Thyroid gland (tissue), 4 donors: ENCODE measurements at regions not wholly inside any gene's neighbourhood (a gene's known extent, or its start where the extent isn't known, plus 50 kb on each side); places are given as distances from the start of the nearest gene placed in this dataset.

ENCODE experiments used
- POLR2A ChIP-seq, 2 donors: fragments of 450-650 bp; IDR thresholded peaks; one replicate each; pipeline ENCODE4 v1.6.1; 2017; ENCODE audit warnings: antibody characterized with exemption in 2 of 2, mild to moderate bottlenecking in 2 of 2, moderate library complexity in 1 of 2
- TF ChIP-seq, protein P1 (sequence below), 6 experiments: fragments of 200-600 bp in 3 of 6; fragments of 450-650 bp in 3 of 6; sonication (generic) in 3 of 6; IDR thresholded peaks; one replicate each; pipeline ENCODE4 v1.5.1; 2016 to 2019; ENCODE audit warnings: antibody characterized with exemption in 6 of 6, mild to moderate bottlenecking in 2 of 6, inconsistent platforms in 1 of 6, moderate library complexity in 1 of 6

DNA sequence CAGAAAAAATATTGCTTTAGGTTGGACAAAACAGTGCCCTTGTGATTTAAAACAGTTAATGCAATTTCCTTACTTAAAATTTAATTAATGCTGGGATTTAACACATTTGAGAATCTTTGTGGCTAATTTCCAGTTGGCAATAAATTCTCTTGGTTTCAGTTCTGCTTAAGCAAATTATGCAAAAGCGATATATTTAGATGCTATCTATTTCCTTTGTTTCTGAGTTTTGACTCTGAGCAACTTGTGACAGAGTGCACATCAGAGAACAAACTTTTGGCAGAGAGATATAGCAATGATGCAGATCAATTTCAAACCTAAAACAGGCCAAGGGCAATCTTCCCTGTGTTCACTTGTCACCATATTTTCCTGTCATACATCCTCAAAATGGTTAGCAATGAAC, 933.6 kb upstream of the ZWINT start:
- TF ChIP-seq, protein P1, sequence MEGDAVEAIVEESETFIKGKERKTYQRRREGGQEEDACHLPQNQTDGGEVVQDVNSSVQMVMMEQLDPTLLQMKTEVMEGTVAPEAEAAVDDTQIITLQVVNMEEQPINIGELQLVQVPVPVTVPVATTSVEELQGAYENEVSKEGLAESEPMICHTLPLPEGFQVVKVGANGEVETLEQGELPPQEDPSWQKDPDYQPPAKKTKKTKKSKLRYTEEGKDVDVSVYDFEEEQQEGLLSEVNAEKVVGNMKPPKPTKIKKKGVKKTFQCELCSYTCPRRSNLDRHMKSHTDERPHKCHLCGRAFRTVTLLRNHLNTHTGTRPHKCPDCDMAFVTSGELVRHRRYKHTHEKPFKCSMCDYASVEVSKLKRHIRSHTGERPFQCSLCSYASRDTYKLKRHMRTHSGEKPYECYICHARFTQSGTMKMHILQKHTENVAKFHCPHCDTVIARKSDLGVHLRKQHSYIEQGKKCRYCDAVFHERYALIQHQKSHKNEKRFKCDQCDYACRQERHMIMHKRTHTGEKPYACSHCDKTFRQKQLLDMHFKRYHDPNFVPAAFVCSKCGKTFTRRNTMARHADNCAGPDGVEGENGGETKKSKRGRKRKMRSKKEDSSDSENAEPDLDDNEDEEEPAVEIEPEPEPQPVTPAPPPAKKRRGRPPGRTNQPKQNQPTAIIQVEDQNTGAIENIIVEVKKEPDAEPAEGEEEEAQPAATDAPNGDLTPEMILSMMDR (IDR thresholded peaks at IDR 0.05): no peak
- no peak for TF ChIP-seq POLR2A (IDR thresholded peaks at IDR 0.05)
